ENCODE measurements at regions not wholly inside any gene's neighbourhood (a gene's known extent, or its start where the extent isn't known, plus 50 kb on each side); places are given as distances from the start of the nearest gene placed in this dataset.

DNA sequence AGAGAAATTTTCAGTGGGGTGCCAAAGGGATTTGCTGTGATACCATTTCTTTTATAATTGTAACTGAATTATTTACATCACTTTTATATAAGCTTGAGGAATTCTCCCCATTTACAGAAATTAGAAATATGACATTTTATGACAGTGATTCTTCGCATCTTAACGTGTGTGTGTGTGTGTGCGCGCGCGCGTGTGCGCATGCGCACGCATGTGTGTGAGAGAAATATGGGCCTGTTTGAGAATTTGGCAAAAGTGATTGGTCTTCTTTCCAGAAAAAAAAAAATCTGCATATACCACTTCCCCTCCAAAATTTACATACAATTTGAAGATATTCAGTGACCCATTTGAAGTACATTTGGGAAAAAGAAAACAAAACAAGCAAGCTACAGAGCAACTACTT, 190.7 kb upstream of the PDE4D start:
- FAIRE-seq (no peak), ATAC-seq (no peak), DNase-seq (ENCODE audit: low read depth, low spot score) (no peak)
- H3K9me3 ChIP-seq (replicated peaks; ENCODE audit: control insufficient read depth, insufficient read depth, low read length) = no peaks in the 10 kb centered on the region
- SMC1A ChIA-PET (ENCODE audit: uncharacterized antibody, unreplicated experiment) = no interaction called here
- no peak for TF ChIP-seq SUPT20H (IDR thresholded peaks at IDR 0.05; ENCODE audit: borderline replicate concordance, control insufficient read depth, low read depth, low read length)
- TF ChIP-seq E2F4 (IDR thresholded peaks at IDR 0.05; ENCODE audit: low read depth, low read length) = no peak
- no peak for TF ChIP-seq ZNF207 (IDR thresholded peaks at IDR 0.05; ENCODE audit: borderline replicate concordance)
- no peak overlapping the region for H3K27ac ChIP-seq (ENCODE audit: control insufficient read depth, insufficient read depth)
- no peaks in the 10 kb centered on the region for H3K27me3 ChIP-seq (replicated peaks in 1 of 2; ENCODE audit: control insufficient read depth in 2 of 2, insufficient read depth in 2 of 2, low read length in 1 of 2)
- intact Hi-C loops (cut with micrococcal nuclease; ENCODE audit: unreplicated experiment) = no loop called here
- in situ Hi-C loops (cut with MboI) = no loop called here
- POLR2A ChIA-PET = no interaction called here
- H3K4me2 ChIP-seq (ENCODE audit: control insufficient read depth, insufficient read depth) = no peak overlapping the region
- no peak overlapping the region for H2AFZ ChIP-seq (ENCODE audit: control insufficient read depth, low read depth, low read length)
- CTCF ChIA-PET = no interaction called here
- no peaks in the 10 kb centered on the region for H4K20me1 ChIP-seq (ENCODE audit: control insufficient read depth, insufficient read depth)
- no peak overlapping the region for H3K9ac ChIP-seq (ENCODE audit: control insufficient read depth, insufficient read depth, low read length)
- H3K4me1 ChIP-seq (ENCODE audit: control insufficient read depth, insufficient read depth, low read length) = no peaks in the 10 kb centered on the region
- H3K4me3 ChIP-seq = no peak overlapping the region
- H3K36me3 ChIP-seq (ENCODE audit: control insufficient read depth in 2 of 2, insufficient read depth in 2 of 2, low read length in 1 of 2) = no peaks in the 10 kb centered on the region
- no TSS peak for BruUV-seq (replicated peaks)
- RAD21 ChIA-PET (ENCODE audit: unreplicated experiment) = no interaction called here
- no peaks in the 10 kb centered on the region for H3K79me2 ChIP-seq (ENCODE audit: control insufficient read depth, insufficient read depth, low read length)
- WGBS (ENCODE audit: insufficient coverage, insufficient replicate concordance, low lambda C conversion rate, missing lambda C conversion rate) = 86% methylated on average over 10 of the region's 10 CpGs

DNA sequence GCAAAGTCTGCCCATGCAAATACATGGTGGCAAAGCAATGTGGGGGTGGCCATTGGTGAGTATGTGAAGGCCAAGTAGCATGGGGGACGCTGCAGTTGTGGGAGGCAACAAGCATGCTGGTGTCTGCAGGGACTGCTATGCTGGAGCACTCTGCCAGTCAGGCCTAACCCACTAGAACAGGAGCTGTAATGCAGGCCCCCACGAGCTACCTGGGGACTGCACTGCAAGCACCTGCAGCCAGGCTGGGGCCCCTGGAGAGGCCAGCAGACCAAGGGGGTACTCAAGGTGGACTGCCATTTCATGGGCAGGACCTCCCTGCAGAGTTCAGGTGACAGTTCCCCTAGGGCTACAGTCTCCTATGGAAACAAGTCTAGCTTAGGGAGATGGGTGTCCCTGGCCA, 183.8 kb upstream of the PDE4D start:
- ChIA-PET SMC1A (ENCODE audit: uncharacterized antibody, unreplicated experiment) (no interaction called here), CTCF (no interaction called here), POLR2A (no interaction called here), RAD21 (ENCODE audit: unreplicated experiment) (no interaction called here)
- Histone ChIP-seq H3K4me2 (ENCODE audit: control insufficient read depth, insufficient read depth) (no peak overlapping the region), H3K4me1 (ENCODE audit: control insufficient read depth, insufficient read depth, low read length) (no peaks in the 10 kb centered on the region), H3K36me3 (ENCODE audit: control insufficient read depth in 2 of 2, insufficient read depth in 2 of 2, low read length in 1 of 2) (no peaks in the 10 kb centered on the region), H3K9me3 (replicated peaks; ENCODE audit: control insufficient read depth, insufficient read depth, low read length) (no peaks in the 10 kb centered on the region; the same call in 2 of the 3 replicates), H4K20me1 (ENCODE audit: control insufficient read depth, insufficient read depth) (no peaks in the 10 kb centered on the region), H3K4me3 (no peak overlapping the region), H3K27ac (ENCODE audit: control insufficient read depth, insufficient read depth) (no peak overlapping the region), H3K27me3 (replicated peaks in 1 of 2; ENCODE audit: control insufficient read depth in 2 of 2, insufficient read depth in 2 of 2, low read length in 1 of 2) (no peaks in the 10 kb centered on the region), H3K9ac (ENCODE audit: control insufficient read depth, insufficient read depth, low read length) (no peak overlapping the region), H2AFZ (ENCODE audit: control insufficient read depth, low read depth, low read length) (no peak overlapping the region), H3K79me2 (ENCODE audit: control insufficient read depth, insufficient read depth, low read length) (no peaks in the 10 kb centered on the region)
- DNase-seq (ENCODE audit: low read depth, low spot score) (no peak), ATAC-seq (no peak), FAIRE-seq (no peak)
- WGBS (ENCODE audit: insufficient coverage, insufficient replicate concordance, low lambda C conversion rate, missing lambda C conversion rate) = 0% methylated on average over 2 of the region's 2 CpGs
- intact Hi-C loops (cut with micrococcal nuclease; ENCODE audit: unreplicated experiment) (no loop called here), in situ Hi-C loops (cut with MboI) (no loop called here)
- BruUV-seq (replicated peaks) = no TSS peak
- no peak for TF ChIP-seq CBFB (IDR thresholded peaks at IDR 0.05; ENCODE audit: low read depth)
- TF ChIP-seq POLR2A (IDR thresholded peaks at IDR 0.05; ENCODE audit: low read depth, low read length) = no peak
- no peak for TF ChIP-seq REST (IDR thresholded peaks at IDR 0.05; ENCODE audit: low read depth, low read length)
- TF ChIP-seq, protein P1, sequence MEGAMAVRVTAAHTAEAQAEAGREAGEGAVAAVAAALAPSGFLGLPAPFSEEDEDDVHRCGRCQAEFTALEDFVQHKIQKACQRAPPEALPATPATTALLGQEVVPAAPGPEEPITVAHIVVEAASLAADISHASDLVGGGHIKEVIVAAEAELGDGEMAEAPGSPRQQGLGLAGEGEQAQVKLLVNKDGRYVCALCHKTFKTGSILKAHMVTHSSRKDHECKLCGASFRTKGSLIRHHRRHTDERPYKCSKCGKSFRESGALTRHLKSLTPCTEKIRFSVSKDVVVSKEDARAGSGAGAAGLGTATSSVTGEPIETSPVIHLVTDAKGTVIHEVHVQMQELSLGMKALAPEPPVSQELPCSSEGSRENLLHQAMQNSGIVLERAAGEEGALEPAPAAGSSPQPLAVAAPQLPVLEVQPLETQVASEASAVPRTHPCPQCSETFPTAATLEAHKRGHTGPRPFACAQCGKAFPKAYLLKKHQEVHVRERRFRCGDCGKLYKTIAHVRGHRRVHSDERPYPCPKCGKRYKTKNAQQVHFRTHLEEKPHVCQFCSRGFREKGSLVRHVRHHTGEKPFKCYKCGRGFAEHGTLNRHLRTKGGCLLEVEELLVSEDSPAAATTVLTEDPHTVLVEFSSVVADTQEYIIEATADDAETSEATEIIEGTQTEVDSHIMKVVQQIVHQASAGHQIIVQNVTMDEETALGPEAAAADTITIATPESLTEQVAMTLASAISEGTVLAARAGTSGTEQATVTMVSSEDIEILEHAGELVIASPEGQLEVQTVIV (IDR thresholded peaks at IDR 0.05; ENCODE audit: borderline replicate concordance, partially characterized antibody) = no peak
- no peak for TF ChIP-seq FOXK2 (IDR thresholded peaks at IDR 0.05)
- no peak for TF ChIP-seq SIX5 (IDR thresholded peaks at IDR 0.05; ENCODE audit: low read depth, low read length, severe bottlenecking)
- TF ChIP-seq IKZF2 (IDR thresholded peaks at IDR 0.05) = no peak
- no peak for TF ChIP-seq NFXL1 (IDR thresholded peaks at IDR 0.05; ENCODE audit: borderline replicate concordance)
- TF ChIP-seq MYB (IDR thresholded peaks at IDR 0.05; ENCODE audit: borderline replicate concordance, low read depth, low read length) = no peak
